K562 (cell line): ENCODE measurements at regions not wholly inside any gene's neighbourhood (a gene's known extent, or its start where the extent isn't known, plus 50 kb on each side); places are given as distances from the start of the nearest gene placed in this dataset.

Experiments used
- ATAC-seq: fragments of 200-7000 bp; cut with Tn5 transposase; 3 replicates; pipeline ENCODE4 v1.9.1; 2020; ENCODE audit warnings: moderate library complexity
- BruUV-seq: library from RNA; stranded (reverse); fragments of 400-500 nt; replicated peaks from 2 replicates; lab custom pipeline; 2021; lab: Mats Ljungman, UMichigan
- CTCF ChIA-PET: fragments of 300-600 bp; formaldehyde crosslinking; extraction: SDS; loops from one replicate; lab custom pipeline; 2021; ENCODE audit warnings: low intra/inter-chr PET ratio; lab: Yijun Ruan, JAX
- POLR2A ChIA-PET: fragments of 300-600, 350-650 bp; sonication (Branson Sonifier 250); formaldehyde crosslinking; extraction: SDS; loops from one replicate; lab custom pipeline; 2021; ENCODE audit warnings: antibody characterized with exemption, inconsistent platforms; lab: Yijun Ruan, JAX
- DNase-seq, 4 experiments: peaks; one replicate each; pipeline versions ENCODE4 v3.0.0 to v3.0.0-alpha.2; 2011 to 2018; ENCODE audit warnings: low spot score in 3 of 4, mixed read lengths in 3 of 4; ENCODE audit errors: extremely low read depth in 1 of 4
- FAIRE-seq: peaks from 2 replicates; lab custom pipeline; 2011; peaks lifted over from hg19 to GRCh38; lab: Jason Lieb, UNC
- H2AFZ ChIP-seq: 2 replicates; pipeline ENCODE4 v1.6.0; 2011; ENCODE audit warnings: low read depth, low read length, control low read depth, inconsistent platforms
- H3K27ac ChIP-seq: fragments of 200-600 bp; 3 replicates; pipeline ENCODE4 v1.8.0; 2011; ENCODE audit warnings: low read depth, mild to moderate bottlenecking, control low read depth, inconsistent platforms, low read length, moderate library complexity, mixed read lengths; ENCODE audit errors: extremely low read depth
- H3K27me3 ChIP-seq, 2 experiments: fragments of 300-600 bp in 1 of 2; 2 replicates in 1 of 2; 3 replicates in 1 of 2; pipeline versions ENCODE4 v1.6.0 to v1.8.0; 2011; ENCODE audit warnings: inconsistent platforms in 2 of 2, low read length in 2 of 2, mild to moderate bottlenecking in 1 of 2, mixed read lengths in 1 of 2, moderate library complexity in 1 of 2; ENCODE audit not compliant: control insufficient read depth in 2 of 2, insufficient read depth in 2 of 2
- H3K36me3 ChIP-seq: fragments of 300-600 bp; 3 replicates; pipeline ENCODE4 v1.8.0; 2011; ENCODE audit warnings: mild to moderate bottlenecking, low read length, inconsistent platforms; ENCODE audit not compliant: control insufficient read depth, insufficient read depth
- H3K4me1 ChIP-seq, 2 experiments: fragments of 200-600 bp in 1 of 2; replicated peaks in 1 of 2; 2 replicates in 1 of 2; 3 replicates in 1 of 2; pipeline versions ENCODE4 v1.5.1 to v1.8.0; 2011; ENCODE audit warnings: inconsistent platforms in 2 of 2, low read length in 2 of 2, mild to moderate bottlenecking in 1 of 2, mixed read lengths in 1 of 2, moderate library complexity in 1 of 2; ENCODE audit not compliant: control insufficient read depth in 2 of 2, insufficient read depth in 2 of 2
- H3K4me2 ChIP-seq: 2 replicates; pipeline ENCODE4 v1.6.1; 2011; ENCODE audit warnings: low read length, control low read depth, inconsistent platforms, mixed read lengths; ENCODE audit not compliant: insufficient read depth
- H3K4me3 ChIP-seq: fragments of 200-600 bp; sonication (generic), shearing (Covaris generic); 2 replicates; pipeline ENCODE4 v1.5.1; 2016; ENCODE audit warnings: control low read depth, inconsistent platforms
- H3K79me2 ChIP-seq: fragments of 200-600 bp; 3 replicates; pipeline ENCODE4 v1.8.0; 2011; ENCODE audit warnings: low read length, inconsistent platforms; ENCODE audit not compliant: control insufficient read depth, insufficient read depth
- H3K9ac ChIP-seq, 2 experiments: 2 replicates each; pipeline versions ENCODE4 v1.6.0 to v1.6.1; 2011; ENCODE audit warnings: low read depth in 2 of 2, low read length in 2 of 2, control low read depth in 1 of 2, inconsistent platforms in 1 of 2, mild to moderate bottlenecking in 1 of 2, mixed read lengths in 1 of 2; ENCODE audit not compliant: insufficient read depth in 1 of 2
- H3K9me1 ChIP-seq: one replicate; pipeline ENCODE4 v1.6.0; 2011; ENCODE audit warnings: inconsistent platforms, mild to moderate bottlenecking, low read length, moderate library complexity; ENCODE audit not compliant: control insufficient read depth, insufficient read depth
- H3K9me3 ChIP-seq: replicated peaks from 2 replicates; pipeline ENCODE4 v1.5.1; 2011; ENCODE audit warnings: low read depth, low read length, inconsistent platforms; ENCODE audit not compliant: control insufficient read depth, insufficient read depth
- H4K20me1 ChIP-seq: replicated peaks from 2 replicates; pipeline ENCODE4 v1.6.1; 2011; ENCODE audit warnings: low read length, inconsistent platforms, mixed read lengths; ENCODE audit not compliant: control insufficient read depth, insufficient read depth
- ELF1 ChIP-seq: fragments of 200-800 bp; sonication (Bioruptor generic); IDR thresholded peaks from 2 replicates; pipeline ENCODE4 v1.6.1; 2016; ENCODE audit warnings: missing genetic modification characterization, missing compliant biosample characterization
- ELF2 ChIP-seq: fragments of 250-450 bp; sonication (Bioruptor Pico); IDR thresholded peaks from 2 replicates; pipeline ENCODE4 v1.5.0; 2021; ENCODE audit warnings: mild to moderate bottlenecking
- HBP1 ChIP-seq: fragments of 450-650 bp; formaldehyde crosslinking; IDR thresholded peaks from 2 replicates; pipeline ENCODE4 v1.4.0; 2022; ENCODE audit warnings: missing genetic modification characterization
- HDGF ChIP-seq: fragments of 450-650 bp; IDR thresholded peaks from 2 replicates; pipeline ENCODE4 v1.6.1; 2016
- KAT8 ChIP-seq: fragments of 450-650 bp; IDR thresholded peaks from 2 replicates; pipeline ENCODE4 v1.6.1; 2016; ENCODE audit warnings: low read depth, mild to moderate bottlenecking
- NKRF ChIP-seq: fragments of 450-650 bp; IDR thresholded peaks from 2 replicates; pipeline ENCODE4 v1.6.1; 2016; ENCODE audit warnings: borderline replicate concordance
- RNF2 ChIP-seq: sonication (generic); IDR thresholded peaks from 2 replicates; pipeline ENCODE4 v1.6.1; 2016
- SMARCA5 ChIP-seq: fragments of 450-650 bp; IDR thresholded peaks from 2 replicates; pipeline ENCODE4 v1.6.1; 2016
- SMC3 ChIP-seq: conservative IDR thresholded peaks from 2 replicates; pipeline ENCODE4 v1.6.1; 2011; ENCODE audit warnings: low read depth, low read length, improper control_type of control experiment; ENCODE audit not compliant: insufficient read depth
- TCF7 ChIP-seq: sonication (generic); IDR thresholded peaks from 2 replicates; pipeline ENCODE4 v1.6.1; 2016; ENCODE audit warnings: antibody characterized with exemption, borderline replicate concordance
- TFAP4 ChIP-seq: sonication (generic); formaldehyde crosslinking; IDR thresholded peaks from 2 replicates; pipeline ENCODE4 v1.8.0; 2022; ENCODE audit warnings: missing genetic modification reagents, mild to moderate bottlenecking, moderate library complexity, borderline replicate concordance
- ZNF398 ChIP-seq: fragments of 250-450 bp; sonication (Bioruptor Pico); IDR thresholded peaks from 2 replicates; pipeline ENCODE4 v1.8.0; 2021; ENCODE audit warnings: moderate library complexity, mild to moderate bottlenecking, inconsistent platforms
- ZNF76 ChIP-seq: fragments of 250-450 bp; sonication (Bioruptor Pico); IDR thresholded peaks from 2 replicates; pipeline ENCODE4 v1.4.0; 2020; ENCODE audit warnings: mild to moderate bottlenecking, moderate library complexity, borderline replicate concordance
- WGBS: fragments of 100-300 bp; shearing (Covaris generic); methylation state at CpG from one replicate; pipeline ENCODE4 v1.1.6; 2016; ENCODE audit warnings: low coverage, mixed read lengths; ENCODE audit not compliant: insufficient coverage; ENCODE audit errors: missing lambda C conversion rate; 5-methylcytosine and 5-hydroxymethylcytosine counted together
- in situ Hi-C: fragments of 300-500 bp; cut with MboI; formaldehyde crosslinking; loops from 4 replicates; pipeline ENCODE4 v1.15.0; 2018; ENCODE audit warnings: inconsistent platforms, mixed read lengths
- intact Hi-C: fragments of 100-400 bp; cut with micrococcal nuclease; formaldehyde crosslinking; loops from 2 replicates; pipeline ENCODE4 v1.14.2; 2022

- no peak overlapping the region for H3K9ac ChIP-seq
- DNase-seq, result no peak
- H3K36me3 ChIP-seq, result no peaks in the 10 kb centered on the region
- POLR2A ChIA-PET, result no interaction called here
- no peak overlapping the region for H3K4me3 ChIP-seq
- no peak for ATAC-seq
- H3K9me3 ChIP-seq, result no peaks in the 10 kb centered on the region
- H3K4me1 ChIP-seq, result no peaks in the 10 kb centered on the region; a peak in 1 of 5 replicates
- CTCF ChIA-PET, result no interaction called here
- 0% methylated on average over 31 of the region's 31 CpGs for WGBS
- no peak overlapping the region for H2AFZ ChIP-seq
- no peak for FAIRE-seq
- H3K79me2 ChIP-seq, result no peaks in the 10 kb centered on the region
- peaks cover 12% of the 10 kb centered on the region; the same call in 1 of the 2 replicates for H4K20me1 ChIP-seq
- BruUV-seq, result no TSS peak
- intact Hi-C loops, result no loop called here
- no peak overlapping the region for H3K4me2 ChIP-seq
- H3K27me3 ChIP-seq, result peaks cover 50 to 73% of the 10 kb centered on the region in 2 experiments
- in situ Hi-C loops, result no loop called here
- no peak overlapping the region for H3K27ac ChIP-seq
- H3K9me1 ChIP-seq, result peaks cover 4% of the 10 kb centered on the region
- no peak for TF ChIP-seq SMC3
- no peak for TF ChIP-seq ZNF398 (CRISPR knock-in tag)
- TF ChIP-seq ELF2 (CRISPR knock-in tag), result no peak
- TF ChIP-seq NKRF, result no peak
- TF ChIP-seq SMARCA5, result no peak
- no peak for TF ChIP-seq ZNF76
- TF ChIP-seq KAT8, result no peak
- no peak for TF ChIP-seq ELF1 (tag)
- TF ChIP-seq HDGF, result no peak
- no peak for TF ChIP-seq RNF2
- TF ChIP-seq HBP1, result no peak
- no peak for TF ChIP-seq TCF7
- no peak for TF ChIP-seq TFAP4
These were observed 212.2 kb upstream of the FOXF1 start for GRCh38 chr16:86297866-86298757.
